ENCODE measurements at regions not wholly inside any gene's neighbourhood (a gene's known extent, or its start where the extent isn't known, plus 50 kb on each side); places are given as distances from the start of the nearest gene placed in this dataset.

GRCh38 chr15:58269455-58270414 lies 131.6 kb downstream of the AQP9 start:
- peak; percentile 26 to 79 (median 46) for DNase-seq (ENCODE audit: low read depth in 4 of 4, low spot score in 2 of 4)

DNA sequence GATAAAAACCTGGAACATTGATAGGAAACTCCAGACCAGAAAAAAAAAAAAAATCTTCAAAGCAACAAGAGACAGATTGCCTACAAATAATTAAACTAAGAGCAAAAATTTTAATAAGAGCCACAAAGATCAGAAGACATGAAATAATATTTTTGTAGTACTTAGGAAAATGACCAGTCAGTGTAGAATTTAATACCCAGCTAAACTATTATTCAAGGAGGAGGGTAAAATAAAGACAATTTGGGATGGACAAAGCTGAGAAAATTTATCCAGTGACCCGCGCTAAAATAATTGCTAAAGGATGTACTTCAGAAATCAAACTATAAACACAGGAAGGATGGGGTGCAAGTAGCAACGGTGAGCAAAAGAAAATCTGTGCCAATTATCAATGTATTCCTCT lies 133.2 kb downstream of the AQP9 start:
- DNase-seq (ENCODE audit: low read depth in 4 of 4, low spot score in 2 of 4): no peak

- DNase-seq (ENCODE audit: low read depth in 4 of 4, low spot score in 2 of 4): no peak
Measured at GRCh38 chr15:58273104-58273503, 134.9 kb downstream of the AQP9 start.

GRCh38 chr15:58274885-58275284 lies 136.7 kb downstream of the AQP9 start:
- no peak for DNase-seq (ENCODE audit: low read depth in 4 of 4, low spot score in 2 of 4)

DNA sequence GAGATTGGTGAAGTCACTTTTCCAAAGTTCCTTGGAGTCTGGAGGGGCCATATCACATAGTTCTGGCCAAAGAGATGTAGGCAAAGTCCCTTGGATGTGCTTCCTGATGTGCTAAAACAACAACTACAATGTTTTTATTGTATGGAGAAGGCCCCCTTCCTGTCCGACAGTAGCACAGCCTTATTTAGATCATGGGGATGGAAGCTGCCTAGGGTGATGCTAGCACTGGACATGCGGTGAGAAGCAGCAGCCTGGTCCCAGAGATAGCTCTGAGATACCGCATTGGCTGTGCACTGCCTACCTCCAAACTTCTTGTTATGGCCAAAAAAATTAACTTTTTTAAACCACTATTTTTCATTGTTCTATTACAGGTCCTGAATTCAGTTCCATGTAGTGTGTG lies 137.6 kb downstream of the AQP9 start:
- DNase-seq (ENCODE audit: low read depth in 4 of 4, low spot score in 2 of 4): no peak

DNA sequence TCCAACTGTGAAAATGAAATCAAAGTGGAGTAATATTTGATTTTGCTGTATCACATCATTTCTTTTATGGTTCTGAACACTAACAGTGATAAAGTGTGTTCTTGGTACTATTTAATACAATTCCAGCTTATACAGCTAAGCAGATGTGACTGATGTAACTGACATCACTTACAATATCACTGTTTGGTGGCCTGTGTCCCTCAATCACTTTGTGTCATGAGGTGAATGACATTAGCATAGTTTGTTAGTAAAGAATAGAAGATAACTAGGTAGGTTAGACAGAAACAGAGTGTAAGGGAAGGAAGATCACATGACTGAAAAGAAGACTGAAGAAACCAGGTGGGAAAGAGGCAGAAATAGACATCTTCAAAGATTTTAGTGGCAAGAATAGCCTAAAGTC lies 138.7 kb downstream of the AQP9 start:
- no peak for DNase-seq (ENCODE audit: low read depth in 4 of 4, low spot score in 2 of 4)

DNA sequence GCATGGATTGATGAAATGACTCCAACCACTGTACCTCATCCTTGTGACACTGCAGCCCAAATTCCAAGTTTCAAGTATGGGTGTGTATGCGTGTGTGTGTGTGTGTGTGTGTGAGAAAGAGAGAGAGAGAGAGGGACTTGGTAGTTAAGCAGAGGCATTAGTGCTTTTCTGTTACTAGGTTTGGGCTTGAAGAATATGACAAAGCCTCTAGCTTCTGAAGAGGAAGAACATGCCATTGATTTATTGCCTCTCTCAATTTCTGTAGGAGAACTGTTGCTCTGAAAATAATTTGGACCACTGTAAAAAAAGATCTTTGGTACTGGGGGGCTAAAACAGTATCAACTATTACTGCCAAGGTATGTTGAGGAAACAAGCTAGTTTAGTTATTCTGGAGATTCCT lies 139.2 kb downstream of the AQP9 start:
- DNase-seq (ENCODE audit: low read depth in 4 of 4, low spot score in 2 of 4): no peak

GRCh38 chr15:58279106-58279505 lies 140.9 kb downstream of the AQP9 start:
- no peak for DNase-seq (ENCODE audit: low read depth in 4 of 4, low spot score in 2 of 4)

- no peak for DNase-seq (ENCODE audit: low read depth in 4 of 4, low spot score in 2 of 4)
Measured at GRCh38 chr15:58279654-58280053, 141.5 kb downstream of the AQP9 start.

DNA sequence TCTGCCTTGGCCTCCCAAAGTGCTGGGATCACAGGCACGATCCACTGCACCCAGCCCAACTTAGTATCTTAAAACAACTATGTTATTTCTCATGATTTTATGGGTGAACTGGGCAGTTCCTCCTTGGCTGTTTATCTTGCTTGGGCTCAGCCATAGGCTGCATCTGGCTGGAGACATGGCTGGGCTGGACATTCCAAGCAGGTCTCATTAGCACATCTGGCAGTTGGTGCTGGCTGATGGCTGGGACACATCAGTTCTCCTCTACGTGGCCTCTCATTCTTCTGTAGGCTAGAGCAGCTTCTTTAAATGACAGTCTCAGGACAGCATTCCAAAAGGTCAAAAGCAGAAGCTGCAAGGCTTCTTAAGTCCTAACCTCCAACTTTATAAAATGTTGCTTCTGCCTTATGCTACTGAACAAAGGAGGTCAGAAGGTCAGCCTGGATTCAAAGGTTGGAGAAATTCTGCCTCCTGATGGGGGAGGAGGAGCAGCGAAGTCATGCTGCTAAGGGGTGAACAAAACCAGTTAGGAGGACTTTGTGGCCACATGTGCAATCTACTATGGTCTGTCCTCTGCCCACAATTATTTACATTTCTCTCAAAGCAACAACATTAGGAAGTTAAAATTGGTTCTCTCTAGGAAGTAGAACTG lies 144.0 kb downstream of the AQP9 start:
- DNase-seq (ENCODE audit: low read depth in 4 of 4, low spot score in 2 of 4): no peak

DNA sequence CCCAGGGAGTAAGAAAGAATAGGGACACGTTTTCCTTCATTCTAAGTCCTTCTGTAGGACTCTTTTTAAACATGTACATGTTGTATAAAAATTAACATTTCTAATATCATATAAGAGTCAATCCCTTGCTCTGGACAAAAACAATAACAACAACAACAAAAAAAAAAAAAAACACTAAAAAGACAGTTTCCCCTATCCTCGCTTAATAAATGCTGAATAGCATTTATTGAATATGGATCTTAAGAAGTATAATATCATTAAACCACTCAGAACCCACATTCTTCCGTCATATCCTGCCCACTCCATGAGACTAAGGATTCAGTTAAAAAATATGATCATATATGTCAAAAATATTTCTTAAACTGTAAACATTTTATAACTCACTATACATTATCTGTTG lies 145.1 kb downstream of the AQP9 start:
- DNase-seq (ENCODE audit: low read depth in 4 of 4, low spot score in 2 of 4): no peak

GRCh38 chr15:58284293-58284692 lies 146.1 kb downstream of the AQP9 start:
- DNase-seq (ENCODE audit: low read depth in 4 of 4, low spot score in 2 of 4): no peak

GRCh38 chr15:58285212-58285920 lies 146.4 kb upstream of the LIPC start:
- no peak for DNase-seq (ENCODE audit: low read depth in 4 of 4, low spot score in 2 of 4)

DNA sequence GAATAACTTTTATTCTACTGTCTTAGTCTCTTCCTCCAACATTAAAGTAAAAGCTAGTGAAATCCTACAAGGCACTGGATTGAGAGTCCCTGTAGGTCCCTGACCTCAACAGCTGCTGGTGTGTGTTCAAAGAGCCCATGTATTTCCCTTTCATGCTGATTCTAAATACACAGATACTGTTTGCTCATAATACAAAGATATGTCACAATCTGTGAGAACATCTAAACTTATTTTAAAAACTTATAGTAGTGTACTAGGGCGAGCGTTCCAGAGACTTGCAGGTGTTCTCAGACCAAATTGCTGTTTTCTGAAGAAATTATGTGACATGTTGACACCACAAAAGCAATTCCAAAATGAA lies 145.9 kb upstream of the LIPC start:
- no peak for DNase-seq (ENCODE audit: low read depth in 4 of 4, low spot score in 2 of 4)

- DNase-seq (ENCODE audit: low read depth in 4 of 4, low spot score in 2 of 4): no peak
Measured at GRCh38 chr15:58286523-58286922, 145.3 kb upstream of the LIPC start.

- DNase-seq (ENCODE audit: low read depth in 4 of 4, low spot score in 2 of 4): no peak
Measured at GRCh38 chr15:58287891-58288290, 143.9 kb upstream of the LIPC start.

DNA sequence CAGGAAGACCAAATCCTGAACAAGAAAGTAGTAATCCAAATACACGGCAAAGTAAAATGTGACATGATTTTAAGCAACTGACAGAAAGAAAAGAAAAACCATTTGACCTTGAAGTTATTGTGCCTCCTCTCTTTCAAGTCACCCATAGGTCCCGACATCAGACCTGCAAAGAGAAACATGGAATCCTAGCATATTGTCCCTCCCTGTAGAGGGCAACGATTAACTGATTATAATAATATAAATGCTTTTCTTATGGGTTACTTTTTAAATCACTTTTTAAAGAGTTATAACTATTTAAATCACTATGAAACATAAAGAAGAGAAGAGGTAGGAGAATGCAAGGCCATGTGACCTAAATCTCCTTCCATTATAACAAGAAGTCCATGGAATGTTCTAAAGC lies 143.2 kb upstream of the LIPC start:
- no peak for DNase-seq (ENCODE audit: low read depth in 4 of 4, low spot score in 2 of 4)

DNA sequence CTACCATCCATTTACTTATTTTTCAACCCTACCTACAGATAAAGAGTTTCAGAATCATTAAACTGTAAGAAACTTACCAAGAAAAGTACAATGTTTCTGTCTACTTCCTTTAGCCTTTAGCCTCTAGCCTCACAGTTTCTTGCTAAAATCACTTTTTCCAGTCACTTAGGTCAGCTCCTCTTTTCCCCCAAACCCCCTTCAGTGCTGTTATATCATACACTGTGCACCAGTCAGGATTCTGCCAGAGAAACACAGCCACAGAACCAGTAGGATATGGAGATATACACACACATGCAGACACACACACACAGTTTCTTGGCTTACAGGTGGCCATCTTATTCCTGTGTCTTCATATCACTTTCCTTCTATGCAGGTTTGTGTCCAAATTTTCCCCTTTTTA lies 139.9 kb upstream of the LIPC start:
- no peak for DNase-seq (ENCODE audit: low read depth in 4 of 4, low spot score in 2 of 4)

- no peak for DNase-seq (ENCODE audit: low read depth in 4 of 4, low spot score in 2 of 4)
Measured at GRCh38 chr15:58292751-58293175, 139.0 kb upstream of the LIPC start.

DNA sequence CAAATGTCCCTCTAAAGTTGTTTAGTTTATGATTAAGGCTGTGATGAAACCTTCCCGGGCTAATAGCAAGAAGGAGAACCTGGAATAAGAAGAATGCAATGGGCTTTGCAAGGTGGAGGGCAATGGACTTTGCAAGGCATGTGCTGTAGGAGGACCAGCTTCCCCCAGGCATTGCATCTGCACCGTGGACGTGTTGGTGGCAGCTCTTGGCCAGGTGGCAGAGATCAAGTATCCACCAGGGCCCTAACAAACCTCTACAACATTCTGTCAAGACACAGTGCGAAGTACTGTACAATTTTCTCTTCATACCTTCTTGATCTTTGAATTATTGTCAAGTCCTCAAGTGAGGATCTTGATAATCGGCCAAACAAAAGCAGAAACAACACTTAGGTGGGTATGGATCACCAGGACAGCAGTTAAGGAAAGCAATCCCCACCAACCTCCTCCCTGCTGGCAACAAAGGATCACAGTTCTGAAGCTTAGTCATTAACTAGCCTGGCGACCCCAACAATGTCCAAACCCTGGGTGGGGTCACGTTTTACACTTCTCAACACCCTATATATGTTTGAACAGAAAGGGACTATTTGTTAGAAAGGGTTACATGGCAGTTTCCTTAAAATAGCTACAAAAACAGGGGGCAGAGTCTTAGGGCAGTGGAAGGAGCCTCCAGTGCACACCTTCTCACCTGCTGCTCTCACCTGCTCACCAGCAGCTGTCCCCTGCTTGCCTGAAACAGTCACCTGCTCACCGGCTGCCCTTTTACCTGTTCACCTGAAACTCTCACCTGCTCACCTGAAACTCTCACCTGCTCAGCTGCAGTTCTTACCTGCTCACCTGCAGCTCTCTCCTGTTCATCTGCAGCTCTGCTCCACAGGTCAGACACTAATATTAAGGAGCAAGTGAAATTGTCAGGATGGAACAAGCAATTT lies 137.9 kb upstream of the LIPC start:
- no peak for DNase-seq (ENCODE audit: low read depth in 4 of 4, low spot score in 2 of 4)

All from left renal cortex interstitium (tissue), 4 donors.